GM19467 (cell line): ENCODE measurements at regions not wholly inside any gene's neighbourhood (a gene's known extent, or its start where the extent isn't known, plus 50 kb on each side); places are given as distances from the start of the nearest gene placed in this dataset.
"Not testable (repeated sequence)": the region's sequence is repeated elsewhere in the genome, so short reads cannot be mapped to it uniquely, and the experiment has no call there.

Experiments used
- ATAC-seq: cut with Tn5 transposase; IDR thresholded peaks from one replicate; pipeline ENCODE4 v1.9.1; 2021; ENCODE audit warnings: mild to moderate bottlenecking, moderate library complexity; ENCODE audit not compliant: unreplicated experiment

GRCh38 chr2:193476171-193476800 lies 1281.6 kb upstream of the TMEFF2 start:
- no peak for ATAC-seq

- ATAC-seq = no peak
Measured at GRCh38 chr2:193475038-193475437, 1280.3 kb upstream of the TMEFF2 start.

- no peak for ATAC-seq
Measured at GRCh38 chr2:193469251-193469650, 1274.5 kb upstream of the TMEFF2 start.

DNA sequence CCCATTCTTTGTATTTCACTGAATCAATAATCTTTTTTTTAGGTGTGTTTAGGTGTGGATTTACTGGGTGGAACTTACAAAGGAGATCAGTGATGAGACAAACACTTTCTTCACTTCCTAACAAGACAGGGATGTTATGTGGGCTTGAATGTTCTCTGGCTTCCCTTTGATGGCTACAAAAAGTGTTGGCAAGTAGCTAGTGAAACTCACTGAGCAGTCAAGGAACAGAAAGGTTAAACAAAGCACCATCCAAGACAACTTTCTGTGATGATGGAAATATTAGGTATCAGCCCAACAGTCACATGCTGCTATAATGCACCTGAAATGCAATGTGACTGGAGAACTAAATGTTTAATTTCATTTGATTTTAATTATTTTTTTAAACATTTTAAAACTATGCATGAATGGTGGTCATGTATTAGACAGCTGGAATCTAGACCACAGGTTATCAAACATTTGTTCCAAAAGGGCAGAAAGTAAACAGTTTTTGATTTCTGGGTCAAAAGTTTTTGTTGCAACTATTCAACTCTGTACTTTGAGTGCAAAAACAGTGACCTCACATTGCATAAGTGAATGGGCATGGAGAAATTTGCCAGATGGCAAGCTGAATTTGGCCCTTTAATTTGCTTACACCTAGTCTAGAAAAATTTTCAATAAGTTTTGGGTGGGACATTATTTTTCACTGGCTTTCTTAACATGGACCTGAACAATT lies 1272.7 kb upstream of the TMEFF2 start:
- ATAC-seq = no peak

DNA sequence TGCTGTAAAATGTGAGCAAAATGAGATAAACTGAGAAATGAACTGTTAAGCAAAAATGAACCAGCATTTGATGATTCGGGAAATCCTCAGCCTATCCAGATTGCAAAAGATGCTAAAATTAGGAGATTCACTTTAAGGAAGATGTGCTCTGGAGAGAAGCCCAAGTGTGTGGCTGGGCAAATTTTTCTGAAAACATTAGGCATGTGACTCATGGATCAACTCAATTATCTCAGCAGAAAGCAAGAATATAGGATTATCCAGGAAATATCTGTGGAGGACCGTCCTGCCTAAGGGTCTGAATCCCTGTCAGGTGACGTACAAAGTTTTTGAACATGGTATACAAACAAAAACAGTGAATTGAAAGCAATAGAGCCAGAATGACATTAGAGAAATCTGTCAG lies 1268.3 kb upstream of the TMEFF2 start:
- ATAC-seq = no peak

DNA sequence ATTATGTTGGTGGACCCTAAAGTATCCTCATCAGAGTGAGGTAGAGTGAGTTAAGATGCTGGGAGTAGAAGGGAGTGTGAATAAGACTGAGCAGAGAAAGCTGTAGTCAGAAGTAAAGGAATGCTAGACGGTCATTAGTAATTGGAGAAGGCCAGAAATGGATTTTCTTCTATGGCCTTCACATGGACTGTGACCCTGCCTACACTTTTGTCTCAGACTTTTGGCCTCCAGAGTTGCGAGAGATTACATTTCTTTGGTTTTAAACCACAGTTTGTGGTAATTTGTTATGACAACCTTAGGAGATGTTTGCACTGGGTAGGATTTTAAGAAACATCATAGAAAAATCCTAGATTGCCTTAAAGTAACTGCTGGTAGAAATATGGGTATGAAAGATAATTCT lies 1267.7 kb upstream of the TMEFF2 start:
- no peak for ATAC-seq

DNA sequence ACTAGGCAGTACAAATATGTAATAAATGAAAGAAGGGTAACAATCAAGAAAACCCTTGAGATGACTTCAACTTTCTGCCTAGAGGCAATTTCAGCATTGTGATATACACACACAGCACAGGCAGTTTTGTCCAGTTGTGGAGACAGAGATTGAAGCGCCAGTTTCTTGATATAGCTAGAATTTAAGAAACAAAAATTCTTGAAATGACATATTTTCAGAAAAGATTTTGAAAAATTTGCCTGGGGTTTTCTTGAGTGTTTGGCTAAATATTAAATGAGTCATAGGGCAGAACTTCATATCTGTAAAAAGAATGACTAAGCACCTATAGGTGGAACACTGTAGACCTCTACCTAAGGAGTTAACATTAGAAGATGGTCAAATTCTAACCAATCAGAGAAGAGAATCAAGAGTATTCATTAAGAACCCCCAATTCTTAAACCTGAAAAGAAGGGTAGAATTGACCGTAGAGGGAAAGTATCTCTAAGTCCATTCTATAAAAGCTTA lies 1266.8 kb upstream of the TMEFF2 start:
- no peak for ATAC-seq

GRCh38 chr2:193446967-193447366 lies 1252.2 kb upstream of the TMEFF2 start:
- no peak for ATAC-seq

GRCh38 chr2:193442293-193442692 lies 1247.6 kb upstream of the TMEFF2 start:
- ATAC-seq = no peak

DNA sequence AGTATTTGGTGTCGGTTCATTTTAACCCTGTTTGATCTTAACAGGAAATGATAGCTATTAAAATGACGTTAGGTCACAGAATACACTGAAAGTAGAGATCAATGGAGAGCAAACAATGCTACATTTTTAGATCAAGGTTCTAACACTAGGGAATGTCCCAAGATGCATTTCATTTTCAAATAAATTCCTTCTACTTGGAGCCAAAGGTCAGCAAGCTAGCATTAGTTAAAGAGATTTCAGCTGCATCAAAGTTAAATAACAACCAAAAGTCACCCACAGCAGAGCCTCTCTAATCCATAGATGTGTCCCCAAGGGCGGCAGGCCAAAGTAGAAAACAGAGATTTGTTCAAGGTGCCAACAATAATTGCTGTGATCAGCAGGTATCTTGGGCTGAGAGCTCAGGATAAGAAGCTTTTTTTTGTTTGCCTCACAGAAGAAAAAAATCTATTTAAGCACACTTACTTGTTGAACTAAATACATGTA lies 1233.6 kb upstream of the TMEFF2 start:
- no peak for ATAC-seq

DNA sequence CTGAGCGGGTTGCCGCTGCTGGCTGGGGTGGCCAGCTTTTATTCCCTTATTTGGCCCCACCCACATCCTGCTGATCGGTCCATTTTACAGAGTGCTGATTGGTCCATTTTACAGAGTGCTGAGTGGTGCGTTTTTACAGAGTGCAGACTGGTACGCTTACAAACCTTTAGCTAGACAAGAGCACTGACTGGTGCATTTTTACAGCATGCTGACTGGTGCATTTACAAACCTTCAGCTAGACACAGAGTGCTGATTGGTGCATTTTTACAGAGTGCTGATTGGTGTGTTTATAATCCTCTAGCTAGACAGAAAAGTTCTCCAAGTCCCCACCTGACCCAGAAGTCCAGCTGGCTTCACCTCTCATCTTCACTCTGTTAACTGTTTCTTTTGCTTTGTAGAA lies 1217.6 kb upstream of the TMEFF2 start:
- ATAC-seq = not testable (repeated sequence)

DNA sequence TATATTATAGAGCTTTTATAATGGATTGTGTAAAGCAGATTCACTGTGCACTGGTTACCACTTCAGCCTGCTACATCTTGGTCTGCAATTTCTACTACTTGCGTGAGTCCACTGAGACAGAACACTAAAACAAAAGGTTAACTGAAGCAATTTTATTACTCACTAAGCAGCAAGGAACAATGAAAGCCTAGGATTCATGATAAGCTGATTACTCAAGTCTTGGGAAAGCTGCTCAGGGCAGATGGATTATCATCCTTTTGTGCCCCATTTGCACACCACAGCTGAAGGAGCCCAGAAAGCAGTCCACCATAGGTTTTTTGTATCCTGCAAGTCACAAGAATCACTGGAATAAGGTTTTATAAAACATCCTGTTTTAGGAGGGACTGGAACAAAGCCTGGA lies 1215.2 kb upstream of the TMEFF2 start:
- no peak for ATAC-seq

GRCh38 chr2:193382583-193382982 lies 1187.8 kb upstream of the TMEFF2 start:
- no peak for ATAC-seq

GRCh38 chr2:193377789-193378188 lies 1183.1 kb upstream of the TMEFF2 start:
- no peak for ATAC-seq

DNA sequence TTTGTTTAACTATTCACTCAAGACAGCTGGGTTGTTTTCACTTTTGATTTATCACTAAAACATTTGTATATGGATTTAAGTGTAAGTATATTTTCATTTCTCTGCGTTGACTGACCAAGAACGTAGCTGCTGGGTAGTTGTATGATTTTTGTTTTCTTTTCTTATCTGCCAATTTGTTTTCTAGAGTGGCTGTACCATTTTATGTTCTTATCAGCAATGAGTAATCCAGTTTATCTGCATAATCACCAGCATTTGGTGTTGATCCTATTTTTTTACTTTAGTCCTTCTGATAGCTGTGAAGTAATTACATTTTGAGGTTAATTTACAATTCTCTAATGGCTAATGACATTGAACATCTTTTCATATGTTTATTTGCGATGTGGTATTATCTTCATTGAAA lies 1178.4 kb upstream of the TMEFF2 start:
- no peak for ATAC-seq

GRCh38 chr2:193371200-193371599 lies 1176.5 kb upstream of the TMEFF2 start:
- ATAC-seq = no peak

DNA sequence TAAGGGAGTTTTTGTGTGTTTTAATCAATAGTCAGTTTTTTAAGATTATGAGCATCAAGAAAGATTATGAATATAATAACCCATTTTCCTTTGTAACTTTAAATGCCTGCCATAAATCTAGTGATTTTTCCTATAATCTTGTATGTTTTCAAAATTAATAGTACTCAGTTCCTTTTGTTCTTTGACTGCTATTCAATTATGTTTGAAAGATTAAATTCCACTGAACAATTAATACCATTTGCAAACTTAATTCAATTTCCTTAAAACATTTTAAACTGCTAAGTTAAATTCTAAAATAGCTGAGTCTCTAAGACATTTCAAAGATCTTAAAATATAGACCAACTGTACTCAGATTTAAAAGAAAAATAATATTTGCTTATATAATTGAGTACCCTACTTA lies 1173.9 kb upstream of the TMEFF2 start:
- no peak for ATAC-seq

DNA sequence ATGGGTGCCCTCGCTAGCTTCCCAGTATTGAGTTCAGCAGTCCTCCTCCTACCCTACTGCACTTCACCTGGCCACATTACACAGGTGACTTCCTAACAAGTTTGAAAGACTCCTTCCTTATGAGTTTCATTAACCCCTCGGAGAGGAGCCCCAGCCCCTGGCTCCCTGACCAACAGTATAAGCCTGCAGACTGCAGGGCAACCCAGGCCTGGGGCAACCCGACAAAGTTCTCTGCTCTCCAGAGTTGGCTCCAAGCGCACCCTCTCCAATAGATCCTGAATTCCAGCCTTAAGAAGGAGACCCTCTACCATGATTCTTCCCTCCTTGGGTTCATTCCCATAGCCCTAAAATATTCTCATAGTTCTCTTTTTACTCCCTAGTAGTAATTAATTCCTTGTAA lies 1162.8 kb upstream of the TMEFF2 start:
- ATAC-seq = no peak

DNA sequence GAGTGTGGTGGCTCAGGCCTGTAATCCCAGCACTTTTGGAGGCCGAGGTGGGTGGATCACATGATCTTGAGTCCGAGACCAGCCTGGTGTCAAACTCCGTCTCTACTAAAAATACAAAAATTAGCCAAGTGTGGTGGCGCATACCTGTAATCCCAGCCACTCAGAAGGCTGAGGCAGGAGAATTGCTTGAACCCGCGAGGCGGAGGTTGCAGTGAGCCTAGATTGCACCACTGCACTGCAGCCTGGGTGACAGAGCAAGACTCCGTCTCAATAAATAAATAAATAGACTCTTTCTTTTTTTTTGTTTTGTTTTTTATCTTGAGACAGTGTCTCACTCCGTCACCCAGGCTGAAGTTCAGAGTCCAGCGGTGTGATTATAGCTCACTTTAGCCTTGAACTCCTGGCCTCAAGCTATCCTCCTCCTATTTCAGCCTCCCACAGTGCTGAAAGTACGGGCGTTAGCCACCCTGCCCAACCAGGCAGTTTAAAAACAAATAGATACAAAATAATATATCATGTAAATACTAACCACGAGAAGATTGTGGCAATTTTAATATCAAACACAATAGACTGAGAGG lies 1158.0 kb upstream of the TMEFF2 start:
- not testable (repeated sequence) for ATAC-seq

DNA sequence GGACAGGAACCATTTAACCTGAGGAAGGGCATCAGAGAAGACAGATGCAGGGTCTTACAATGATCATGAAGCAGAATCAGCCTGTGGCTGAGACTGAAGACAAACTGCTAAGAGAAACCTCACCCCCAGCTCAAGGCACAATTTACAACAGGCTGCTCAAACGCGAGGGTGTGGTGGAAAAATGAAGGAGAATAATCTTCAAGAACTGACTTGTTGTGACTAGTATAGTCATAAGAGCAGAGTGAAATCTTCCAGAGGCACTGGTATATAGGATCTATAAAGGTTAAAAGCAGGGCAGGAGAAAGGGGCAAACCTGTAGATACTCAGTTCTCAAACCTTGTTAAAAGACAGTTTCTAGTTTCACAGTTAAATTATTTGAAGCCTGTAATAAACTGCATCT lies 1155.8 kb upstream of the TMEFF2 start:
- ATAC-seq = no peak

- ATAC-seq = no peak
Measured at GRCh38 chr2:193349642-193350041, 1154.9 kb upstream of the TMEFF2 start.

DNA sequence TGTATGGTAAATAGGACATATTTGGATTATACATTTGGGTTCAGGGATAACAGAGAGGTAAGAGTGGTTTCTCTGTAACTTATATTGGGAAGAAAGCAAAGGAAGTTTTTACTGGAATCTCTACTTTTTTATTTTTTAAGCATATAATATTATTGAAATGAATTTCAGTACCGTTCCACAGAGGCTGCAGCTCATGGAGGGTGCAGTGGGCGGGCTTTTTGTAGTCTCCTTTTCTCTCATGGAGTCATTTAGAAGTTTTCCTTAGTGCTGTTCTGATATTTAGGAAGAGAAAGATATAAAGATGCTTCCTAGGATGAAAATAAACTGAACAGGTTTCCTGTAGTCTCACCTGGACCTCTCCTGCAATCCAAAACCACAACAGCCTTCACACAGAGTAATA lies 1153.3 kb upstream of the TMEFF2 start:
- ATAC-seq = no peak
